ENCODE measurements at regions not wholly inside any gene's neighbourhood (a gene's known extent, or its start where the extent isn't known, plus 50 kb on each side); places are given as distances from the start of the nearest gene placed in this dataset.

DNA sequence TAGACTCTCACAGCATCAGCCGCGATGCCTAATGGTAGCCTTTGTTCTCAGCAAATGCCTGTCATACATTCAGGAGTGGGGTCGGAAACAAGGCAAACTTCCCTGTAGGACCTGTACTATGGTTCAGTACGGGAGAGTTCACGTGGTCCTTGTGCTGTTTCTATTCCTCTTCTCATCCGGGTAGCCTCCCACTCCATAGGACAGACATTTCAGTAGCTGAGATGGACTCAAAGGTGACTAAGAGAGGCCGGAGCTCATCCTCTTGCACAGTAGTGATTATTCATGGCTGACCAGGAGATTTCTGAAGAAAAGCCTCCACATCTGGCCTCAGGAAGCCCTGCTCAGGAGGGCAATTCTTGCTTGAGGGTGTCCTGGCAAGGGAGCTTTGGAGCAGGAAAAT, 117.8 kb upstream of the SPRED2 start:
- TF ChIP-seq CTCF (IDR thresholded peaks at IDR 0.05; ENCODE audit: low read depth, low read length, missing control alignments) = no peak
- DNase-seq (ENCODE audit: extremely low read depth, low read depth) = no peak
- no peak overlapping the region for H3K4me3 ChIP-seq (replicated peaks; ENCODE audit: low read depth, low read length)

DNA sequence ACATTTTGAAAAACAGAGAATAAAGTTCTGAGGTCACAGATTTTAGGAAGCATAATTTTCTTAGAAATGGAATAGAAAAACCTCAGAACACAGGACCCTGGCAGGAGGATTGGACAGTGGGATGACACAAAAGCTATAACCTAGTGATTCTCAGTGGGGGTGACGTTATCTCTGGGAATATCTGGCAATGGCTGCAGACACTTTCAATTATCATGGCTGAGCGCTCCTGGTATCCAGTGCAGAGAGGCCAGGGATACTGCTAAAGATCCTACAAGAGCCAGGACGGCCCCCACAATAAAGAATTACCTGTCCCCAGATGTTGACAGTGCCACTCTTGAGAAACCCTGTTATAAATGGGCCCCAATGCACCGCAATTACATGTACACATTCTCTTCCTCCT, 117.2 kb upstream of the SPRED2 start:
- no peak overlapping the region for H3K4me3 ChIP-seq (replicated peaks; ENCODE audit: low read depth, low read length)
- no peak for TF ChIP-seq CTCF (IDR thresholded peaks at IDR 0.05; ENCODE audit: low read depth, low read length, missing control alignments)
- DNase-seq (ENCODE audit: extremely low read depth, low read depth) = no peak

DNA sequence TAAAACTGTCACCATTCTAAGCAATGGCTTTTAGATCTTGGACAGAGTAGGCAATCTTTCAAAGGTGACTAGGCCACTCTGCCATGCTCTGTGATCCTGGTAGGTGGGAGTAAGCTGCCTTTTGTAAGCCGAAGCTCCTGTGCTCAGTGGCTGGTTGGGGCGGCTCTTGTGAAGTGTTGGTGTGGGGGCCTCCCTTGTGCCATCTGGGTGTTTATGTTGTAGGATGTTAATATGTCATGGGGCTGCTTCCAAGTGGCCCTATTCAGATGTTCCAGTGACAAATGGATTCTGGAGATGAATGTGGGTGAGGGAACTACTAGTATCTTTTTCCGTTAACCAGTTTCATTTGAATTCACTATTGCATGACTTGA, 116.8 kb upstream of the SPRED2 start:
- H3K4me3 ChIP-seq (replicated peaks; ENCODE audit: low read depth, low read length) = no peak overlapping the region
- no peak for TF ChIP-seq CTCF (IDR thresholded peaks at IDR 0.05; ENCODE audit: low read depth, low read length, missing control alignments)
- no peak for DNase-seq (ENCODE audit: extremely low read depth, low read depth)

GRCh38 chr2:65548576-65549256, 116.3 kb upstream of the SPRED2 start:
- TF ChIP-seq CTCF (IDR thresholded peaks at IDR 0.05; ENCODE audit: low read depth, low read length, missing control alignments) = no peak
- no peak overlapping the region for H3K4me3 ChIP-seq (replicated peaks; ENCODE audit: low read depth, low read length)

DNA sequence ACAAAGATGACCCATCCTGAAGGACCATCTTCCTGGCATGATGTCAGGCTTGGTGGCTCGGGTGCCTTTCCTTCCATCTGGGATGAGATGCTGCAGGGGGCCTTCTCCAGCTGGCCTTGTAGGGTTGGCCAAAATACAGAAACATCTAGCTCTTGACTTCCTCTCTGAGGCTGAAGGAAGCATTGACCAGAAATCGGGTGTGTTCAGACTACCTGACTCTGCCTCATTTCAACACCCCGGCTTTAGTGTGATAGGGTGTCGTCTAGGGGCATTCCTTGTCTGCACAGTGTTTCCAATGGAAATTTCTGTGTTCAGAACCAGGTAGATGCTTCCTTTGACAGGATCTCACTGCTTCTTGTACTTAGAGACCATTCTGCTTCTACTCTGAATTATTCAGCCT, 115.7 kb upstream of the SPRED2 start:
- no peak for TF ChIP-seq CTCF (IDR thresholded peaks at IDR 0.05; ENCODE audit: low read depth, low read length, missing control alignments)
- no peak for DNase-seq (ENCODE audit: extremely low read depth, low read depth)

More at GRCh38 chr2:65548576-65549256, 116.3 kb upstream of the SPRED2 start:
- no peak for DNase-seq (ENCODE audit: extremely low read depth, low read depth)

GRCh38 chr2:65545837-65546805, 113.7 kb upstream of the SPRED2 start:
- no peak for DNase-seq (ENCODE audit: extremely low read depth, low read depth)
- no peak overlapping the region for H3K4me3 ChIP-seq (replicated peaks; ENCODE audit: low read depth, low read length)
- TF ChIP-seq CTCF (IDR thresholded peaks at IDR 0.05; ENCODE audit: low read depth, low read length, missing control alignments) = no peak

More for the DNA sequence above, 115.7 kb upstream of the SPRED2 start:
- no peak overlapping the region for H3K4me3 ChIP-seq (replicated peaks; ENCODE audit: low read depth, low read length)

Measured in HFF-Myc (cell line).